SK-N-SH (cell line): ENCODE measurements at regions not wholly inside any gene's neighbourhood (a gene's known extent, or its start where the extent isn't known, plus 50 kb on each side); places are given as distances from the start of the nearest gene placed in this dataset.

ENCODE experiments used
- CTCF ChIA-PET: fragments of 300-600, 350-600 bp; formaldehyde crosslinking; extraction: SDS; loops from one replicate; lab custom pipeline; 2021; lab: Yijun Ruan, JAX
- POLR2A ChIA-PET: fragments of 350-600 bp; sonication (Branson Sonifier 250); formaldehyde crosslinking; extraction: SDS; loops from one replicate; lab custom pipeline; 2020; ENCODE audit warnings: antibody characterized with exemption, inconsistent platforms; lab: Yijun Ruan, JAX
- DNase-seq: peaks from one replicate; pipeline ENCODE4 v3.0.0; 2012
- H2AFZ ChIP-seq: fragments of 200-600 bp; sonication (generic); 2 replicates; pipeline ENCODE4 v1.8.1; 2016; ENCODE audit warnings: antibody characterized with exemption, mild to moderate bottlenecking, low read depth
- H3F3A ChIP-seq: fragments of 200-600 bp; sonication (generic); replicated peaks from 2 replicates; pipeline ENCODE3; 2016; ENCODE audit warnings: antibody characterized with exemption, mild to moderate bottlenecking; ENCODE audit not compliant: insufficient read depth
- H3K27ac ChIP-seq, 2 experiments: fragments of 200-500 bp in 1 of 2; fragments of 200-600 bp in 1 of 2; sonication (Bioruptor generic) in 1 of 2; sonication (generic), shearing (Covaris generic) in 1 of 2; 2 replicates each; pipeline versions ENCODE4 v1.5.1 to v1.6.1; 2014 to 2016; ENCODE audit warnings: low read depth in 2 of 2, inconsistent platforms in 1 of 2, low read length in 1 of 2, mild to moderate bottlenecking in 1 of 2, mixed read lengths in 1 of 2
- H3K27me3 ChIP-seq: fragments of 200-600 bp; sonication (generic), shearing (Covaris generic); 2 replicates; pipeline ENCODE4 v1.6.1; 2016; ENCODE audit warnings: mixed run types; ENCODE audit not compliant: insufficient read depth
- H3K36me3 ChIP-seq, 2 experiments: fragments of 200-500 bp in 1 of 2; fragments of 200-600 bp in 1 of 2; sonication (Bioruptor generic) in 1 of 2; sonication (generic) in 1 of 2; replicated peaks in 1 of 2; 2 replicates each; pipeline versions ENCODE3 to v1.5.1; 2014 to 2016; ENCODE audit warnings: low read length in 1 of 2, mild to moderate bottlenecking in 1 of 2; ENCODE audit not compliant: insufficient read depth in 2 of 2, control insufficient read depth in 1 of 2
- H3K4me1 ChIP-seq, 2 experiments: fragments of 200-500 bp in 1 of 2; fragments of 200-600 bp in 1 of 2; sonication (Bioruptor generic) in 1 of 2; sonication (generic), shearing (Covaris generic) in 1 of 2; 2 replicates each; pipeline versions ENCODE4 v1.5.1 to v1.6.1; 2014 to 2016; ENCODE audit warnings: low read depth in 1 of 2, low read length in 1 of 2, mixed run types in 1 of 2; ENCODE audit not compliant: insufficient read depth in 2 of 2, control insufficient read depth in 1 of 2
- H3K4me2 ChIP-seq: fragments of 200-600 bp; sonication (generic), shearing (Covaris generic); 2 replicates; pipeline ENCODE4 v1.6.1; 2017; ENCODE audit warnings: mixed run types
- H3K4me3 ChIP-seq, 2 experiments: fragments of 200-500 bp in 1 of 2; fragments of 200-600 bp in 1 of 2; sonication (Bioruptor generic) in 1 of 2; sonication (generic), shearing (Covaris generic) in 1 of 2; 2 replicates each; pipeline versions ENCODE4 v1.5.1 to v1.8.1; 2014 to 2016; ENCODE audit warnings: low read depth in 2 of 2, inconsistent platforms in 1 of 2, low read length in 1 of 2, mild to moderate bottlenecking in 1 of 2, mixed read lengths in 1 of 2, moderate library complexity in 1 of 2
- H3K79me2 ChIP-seq: fragments of 200-600 bp; sonication (generic); 2 replicates; pipeline ENCODE4 v1.8.1; 2017; ENCODE audit warnings: mild to moderate bottlenecking; ENCODE audit not compliant: insufficient read depth
- H3K9ac ChIP-seq: fragments of 200-600 bp; sonication (generic); 2 replicates; pipeline ENCODE4 v1.6.1; 2017; ENCODE audit warnings: mixed run types
- H3K9me2 ChIP-seq: fragments of 200-600 bp; sonication (generic); 2 replicates; pipeline ENCODE4 v1.6.1; 2017; ENCODE audit warnings: mixed run types
- H3K9me3 ChIP-seq: fragments of 200-600 bp; sonication (generic); 2 replicates; pipeline ENCODE4 v1.6.1; 2017; ENCODE audit warnings: mixed run types, mild to moderate bottlenecking, moderate library complexity
- H4K20me1 ChIP-seq: fragments of 200-600 bp; sonication (generic); 2 replicates; pipeline ENCODE4 v1.6.1; 2017; ENCODE audit warnings: mild to moderate bottlenecking, mixed run types; ENCODE audit not compliant: insufficient read depth
- EP300 ChIP-seq, 2 experiments: IDR thresholded peaks; 2 replicates each; pipeline versions ENCODE4 v1.4.0 to v1.6.1; 2012; ENCODE audit warnings: borderline replicate concordance in 1 of 2, low read depth in 1 of 2, low read length in 1 of 2
- FOSL2 ChIP-seq: IDR thresholded peaks from 2 replicates; pipeline ENCODE4 v1.4.0; 2012; ENCODE audit warnings: low read depth, mild to moderate bottlenecking, moderate library complexity, borderline replicate concordance
- JUND ChIP-seq: IDR thresholded peaks from 2 replicates; pipeline ENCODE4 v1.4.0; 2012
- MEF2A ChIP-seq: IDR thresholded peaks from 2 replicates; pipeline ENCODE4 v1.4.0; 2012; ENCODE audit warnings: low read depth, borderline replicate concordance
- NFIC ChIP-seq: IDR thresholded peaks from 2 replicates; pipeline ENCODE4 v1.4.0; 2012; ENCODE audit warnings: borderline replicate concordance
- NRF1 ChIP-seq: IDR thresholded peaks from 2 replicates; pipeline ENCODE4 v1.6.1; 2012; ENCODE audit warnings: low read depth, mild to moderate bottlenecking, low read length
- PBX3 ChIP-seq: IDR thresholded peaks from 2 replicates; pipeline ENCODE4; 2012
- POLR2AphosphoS5 ChIP-seq: IDR thresholded peaks from 2 replicates; pipeline ENCODE4 v1.6.1; 2012; ENCODE audit warnings: low read depth, low read length
- RCOR1 ChIP-seq: fragments of 150-350 bp; IDR thresholded peaks from 2 replicates; pipeline ENCODE4 v1.6.1; 2017; ENCODE audit warnings: antibody characterized with exemption, low read length
- REST ChIP-seq: IDR thresholded peaks from 2 replicates; pipeline ENCODE4 v1.6.1; 2012; ENCODE audit warnings: mild to moderate bottlenecking, low read depth, low read length, moderate library complexity
- RXRA ChIP-seq: IDR thresholded peaks from 2 replicates; pipeline ENCODE4 v1.4.0; 2012; ENCODE audit warnings: low read depth, mild to moderate bottlenecking, borderline replicate concordance
- SIN3A ChIP-seq: IDR thresholded peaks from 2 replicates; pipeline ENCODE4 v1.6.1; 2012; ENCODE audit warnings: low read depth, mild to moderate bottlenecking, low read length, moderate library complexity, borderline replicate concordance
- TAF1 ChIP-seq: IDR thresholded peaks from 2 replicates; pipeline ENCODE4 v1.6.1; 2012; ENCODE audit warnings: low read depth, mild to moderate bottlenecking, low read length, moderate library complexity, borderline replicate concordance
- TCF12 ChIP-seq: IDR thresholded peaks from 2 replicates; pipeline ENCODE4 v1.4.0; 2012
- TEAD4 ChIP-seq: IDR thresholded peaks from 2 replicates; pipeline ENCODE4 v1.4.0; 2012; ENCODE audit warnings: mild to moderate bottlenecking, borderline replicate concordance; ENCODE audit not compliant: insufficient read depth
- YY1 ChIP-seq: IDR thresholded peaks from 2 replicates; pipeline ENCODE4 v1.4.0; 2012; ENCODE audit warnings: low read depth, mild to moderate bottlenecking
- WGBS: methylation state at CpG from one replicate; pipeline ENCODE4 v1.1.6; 2017; ENCODE audit warnings: low lambda C conversion rate; 5-methylcytosine and 5-hydroxymethylcytosine counted together
- TF ChIP-seq, protein P1 (sequence below): IDR thresholded peaks from 2 replicates; pipeline ENCODE4 v1.4.0; 2012; ENCODE audit warnings: low read depth, borderline replicate concordance
- TF ChIP-seq, protein P2 (sequence below): IDR thresholded peaks from 2 replicates; pipeline ENCODE4 v1.4.0; 2012; ENCODE audit warnings: low read depth, borderline replicate concordance
- TF ChIP-seq, protein P3 (sequence below): fragments of 150-350 bp; IDR thresholded peaks from 2 replicates; pipeline ENCODE4 v1.6.1; 2016; ENCODE audit warnings: mild to moderate bottlenecking, low read depth, low read length
- TF ChIP-seq, protein P4 (sequence below): fragments of 200-600 bp; sonication (generic); IDR thresholded peaks from 2 replicates; pipeline ENCODE4 v1.6.1; 2017; ENCODE audit warnings: antibody characterized with exemption, mild to moderate bottlenecking, moderate library complexity

- Histone ChIP-seq H3K9me2 (no peaks in the 10 kb centered on the region; the same call in 1 of the 2 replicates), H3K4me3 (no peak overlapping the region), H3K27me3 (no peaks in the 10 kb centered on the region), H3K9me3 (no peaks in the 10 kb centered on the region), H3K4me2 (no peak overlapping the region), H3K36me3 (no peaks in the 10 kb centered on the region)
- DNase-seq: no peak
- TF ChIP-seq, protein P1, sequence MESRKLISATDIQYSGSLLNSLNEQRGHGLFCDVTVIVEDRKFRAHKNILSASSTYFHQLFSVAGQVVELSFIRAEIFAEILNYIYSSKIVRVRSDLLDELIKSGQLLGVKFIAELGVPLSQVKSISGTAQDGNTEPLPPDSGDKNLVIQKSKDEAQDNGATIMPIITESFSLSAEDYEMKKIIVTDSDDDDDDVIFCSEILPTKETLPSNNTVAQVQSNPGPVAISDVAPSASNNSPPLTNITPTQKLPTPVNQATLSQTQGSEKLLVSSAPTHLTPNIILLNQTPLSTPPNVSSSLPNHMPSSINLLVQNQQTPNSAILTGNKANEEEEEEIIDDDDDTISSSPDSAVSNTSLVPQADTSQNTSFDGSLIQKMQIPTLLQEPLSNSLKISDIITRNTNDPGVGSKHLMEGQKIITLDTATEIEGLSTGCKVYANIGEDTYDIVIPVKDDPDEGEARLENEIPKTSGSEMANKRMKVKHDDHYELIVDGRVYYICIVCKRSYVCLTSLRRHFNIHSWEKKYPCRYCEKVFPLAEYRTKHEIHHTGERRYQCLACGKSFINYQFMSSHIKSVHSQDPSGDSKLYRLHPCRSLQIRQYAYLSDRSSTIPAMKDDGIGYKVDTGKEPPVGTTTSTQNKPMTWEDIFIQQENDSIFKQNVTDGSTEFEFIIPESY: no peak
- TF ChIP-seq, protein P2, sequence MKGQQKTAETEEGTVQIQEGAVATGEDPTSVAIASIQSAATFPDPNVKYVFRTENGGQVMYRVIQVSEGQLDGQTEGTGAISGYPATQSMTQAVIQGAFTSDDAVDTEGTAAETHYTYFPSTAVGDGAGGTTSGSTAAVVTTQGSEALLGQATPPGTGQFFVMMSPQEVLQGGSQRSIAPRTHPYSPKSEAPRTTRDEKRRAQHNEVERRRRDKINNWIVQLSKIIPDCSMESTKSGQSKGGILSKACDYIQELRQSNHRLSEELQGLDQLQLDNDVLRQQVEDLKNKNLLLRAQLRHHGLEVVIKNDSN: no peak
- no peak for TF ChIP-seq SIN3A
- TF ChIP-seq, protein P3, sequence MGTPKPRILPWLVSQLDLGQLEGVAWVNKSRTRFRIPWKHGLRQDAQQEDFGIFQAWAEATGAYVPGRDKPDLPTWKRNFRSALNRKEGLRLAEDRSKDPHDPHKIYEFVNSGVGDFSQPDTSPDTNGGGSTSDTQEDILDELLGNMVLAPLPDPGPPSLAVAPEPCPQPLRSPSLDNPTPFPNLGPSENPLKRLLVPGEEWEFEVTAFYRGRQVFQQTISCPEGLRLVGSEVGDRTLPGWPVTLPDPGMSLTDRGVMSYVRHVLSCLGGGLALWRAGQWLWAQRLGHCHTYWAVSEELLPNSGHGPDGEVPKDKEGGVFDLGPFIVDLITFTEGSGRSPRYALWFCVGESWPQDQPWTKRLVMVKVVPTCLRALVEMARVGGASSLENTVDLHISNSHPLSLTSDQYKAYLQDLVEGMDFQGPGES: no peak
- TF ChIP-seq, protein P4, sequence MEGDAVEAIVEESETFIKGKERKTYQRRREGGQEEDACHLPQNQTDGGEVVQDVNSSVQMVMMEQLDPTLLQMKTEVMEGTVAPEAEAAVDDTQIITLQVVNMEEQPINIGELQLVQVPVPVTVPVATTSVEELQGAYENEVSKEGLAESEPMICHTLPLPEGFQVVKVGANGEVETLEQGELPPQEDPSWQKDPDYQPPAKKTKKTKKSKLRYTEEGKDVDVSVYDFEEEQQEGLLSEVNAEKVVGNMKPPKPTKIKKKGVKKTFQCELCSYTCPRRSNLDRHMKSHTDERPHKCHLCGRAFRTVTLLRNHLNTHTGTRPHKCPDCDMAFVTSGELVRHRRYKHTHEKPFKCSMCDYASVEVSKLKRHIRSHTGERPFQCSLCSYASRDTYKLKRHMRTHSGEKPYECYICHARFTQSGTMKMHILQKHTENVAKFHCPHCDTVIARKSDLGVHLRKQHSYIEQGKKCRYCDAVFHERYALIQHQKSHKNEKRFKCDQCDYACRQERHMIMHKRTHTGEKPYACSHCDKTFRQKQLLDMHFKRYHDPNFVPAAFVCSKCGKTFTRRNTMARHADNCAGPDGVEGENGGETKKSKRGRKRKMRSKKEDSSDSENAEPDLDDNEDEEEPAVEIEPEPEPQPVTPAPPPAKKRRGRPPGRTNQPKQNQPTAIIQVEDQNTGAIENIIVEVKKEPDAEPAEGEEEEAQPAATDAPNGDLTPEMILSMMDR: no peak
- no peak for TF ChIP-seq REST
- TF ChIP-seq POLR2AphosphoS5: no peak
- no peak for TF ChIP-seq MEF2A
- no peak for TF ChIP-seq NRF1
- TF ChIP-seq PBX3: no peak
- TF ChIP-seq NFIC: no peak
- TF ChIP-seq EP300 (IDR thresholded peaks at IDR 0.05; ENCODE audit: borderline replicate concordance in 1 of 2, low read depth in 1 of 2, low read length in 1 of 2): no peak
- TF ChIP-seq YY1: no peak
- TF ChIP-seq RCOR1: no peak
- TF ChIP-seq RXRA: no peak
- no peak for TF ChIP-seq TAF1
- TF ChIP-seq FOSL2: no peak
- TF ChIP-seq JUND: no peak
- no peak for TF ChIP-seq TEAD4
- no peak for TF ChIP-seq TCF12
- TF ChIP-seq, all 33 proteins: peak for 0
- H3F3A ChIP-seq: no peaks in the 10 kb centered on the region
- no peaks in the 10 kb centered on the region for H4K20me1 ChIP-seq
- WGBS: 91% methylated on average over 3 of the region's 3 CpGs
- no peak overlapping the region for H3K27ac ChIP-seq
- ChIA-PET CTCF (interaction anchor here (1.5 to 2.0 kb wide), 2 partner anchors 18 to 818 kb away, joined by 4 to 8 read pairs; no protein-coding TSS in a partner anchor), POLR2A (no interaction called here)
- H3K4me1 ChIP-seq: no peaks in the 10 kb centered on the region
- no peak overlapping the region for H2AFZ ChIP-seq
- no peak overlapping the region for H3K9ac ChIP-seq
- H3K79me2 ChIP-seq: no peaks in the 10 kb centered on the region
These were observed 191.7 kb upstream of the DAPK1 start for GRCh38 chr9:87306006-87306405.
